GM18519 (cell line): ENCODE measurements at regions not wholly inside any gene's neighbourhood (a gene's known extent, or its start where the extent isn't known, plus 50 kb on each side); places are given as distances from the start of the nearest gene placed in this dataset.
"Not testable (repeated sequence)": the region's sequence is repeated elsewhere in the genome, so short reads cannot be mapped to it uniquely, and the experiment has no call there.

Experiments
- ATAC-seq: cut with Tn5 transposase; IDR thresholded peaks from one replicate; pipeline ENCODE4 v1.9.1; 2021; ENCODE audit warnings: mild to moderate bottlenecking, moderate library complexity; ENCODE audit not compliant: unreplicated experiment, low FRiP score

DNA sequence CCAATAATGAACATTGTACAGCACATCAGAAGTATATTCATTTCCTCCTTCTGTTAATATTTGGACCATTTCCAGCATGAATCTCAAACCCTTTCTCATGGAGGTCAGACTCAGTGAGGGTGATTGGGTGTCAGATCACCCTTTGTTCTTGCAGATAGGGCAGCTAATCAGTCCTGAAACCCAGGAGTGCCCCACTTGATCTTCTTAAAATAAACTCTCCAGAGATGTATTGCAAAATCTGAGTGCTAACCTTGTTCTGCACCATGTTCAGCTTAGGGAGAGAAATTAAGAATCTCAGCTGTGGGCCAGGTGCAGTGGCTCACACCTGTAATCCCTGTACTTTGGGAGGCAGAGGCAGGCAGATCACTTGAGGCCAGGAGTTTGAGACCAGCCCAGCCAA lies 869.4 kb downstream of the TYW1 start:
- ATAC-seq, result no peak

DNA sequence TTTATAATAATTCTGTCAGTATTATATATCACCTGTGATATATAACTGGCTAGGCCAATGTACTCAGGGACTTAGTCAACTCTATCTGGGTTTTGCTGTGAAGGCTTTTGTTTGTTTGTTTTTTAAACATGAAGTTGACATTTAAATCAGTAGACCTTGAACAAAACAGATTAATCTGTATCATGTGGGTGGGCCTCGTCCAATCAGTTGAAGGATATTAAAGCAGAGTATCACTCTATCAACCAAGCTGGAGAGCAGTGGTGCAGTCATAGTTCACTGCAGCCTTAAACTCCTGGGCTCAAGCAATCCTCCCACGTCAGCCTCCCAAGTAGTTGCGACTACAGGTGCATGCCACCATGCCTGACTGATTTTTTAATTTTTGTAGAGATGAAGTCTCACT lies 870.2 kb downstream of the TYW1 start:
- ATAC-seq, result no peak

- no peak for ATAC-seq
Observed at GRCh38 chr7:67870396-67870795, 873.8 kb downstream of the TYW1 start.

GRCh38 chr7:67875558-67875957 lies 878.9 kb downstream of the TYW1 start:
- no peak for ATAC-seq

DNA sequence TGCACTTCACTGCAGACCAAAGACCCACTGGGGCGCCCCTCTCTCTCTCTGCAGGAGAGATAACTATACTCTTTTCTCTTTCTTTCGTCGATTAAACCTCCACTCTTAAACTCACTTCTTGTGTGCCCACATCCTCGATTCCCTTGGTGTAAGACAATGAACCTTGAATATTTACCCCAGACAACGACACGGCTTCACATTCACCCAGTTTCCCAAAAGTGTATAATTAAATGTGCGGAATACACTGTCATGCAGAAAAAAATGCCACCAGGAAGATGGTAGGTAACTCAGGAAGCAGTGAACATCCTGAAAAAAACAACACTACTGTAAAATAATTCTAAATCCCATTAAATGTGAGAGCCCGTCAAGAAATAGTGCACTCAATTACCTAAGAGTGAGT lies 882.2 kb downstream of the TYW1 start:
- no peak for ATAC-seq

DNA sequence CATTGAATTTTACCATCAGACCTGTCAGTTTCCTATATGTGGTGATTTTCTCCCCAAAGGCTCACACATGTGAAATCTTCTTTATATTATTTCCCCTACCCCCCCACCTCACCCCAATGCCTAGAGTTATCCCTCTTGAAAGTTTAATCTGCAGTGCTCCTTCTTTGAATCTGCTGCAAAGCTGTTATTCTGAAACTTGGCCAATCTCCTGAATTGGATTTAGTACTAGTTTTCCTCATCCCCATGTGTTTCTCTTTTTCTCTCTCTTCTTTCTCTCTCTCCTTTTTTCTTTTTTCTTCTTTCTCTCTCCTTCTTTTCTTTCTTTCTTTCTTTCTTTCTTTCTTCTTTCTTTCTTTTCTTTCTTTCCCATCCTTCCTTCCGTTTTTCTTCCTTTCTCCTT lies 886.2 kb downstream of the TYW1 start:
- ATAC-seq, result no peak

GRCh38 chr7:67890316-67890715 lies 893.7 kb downstream of the TYW1 start:
- ATAC-seq, result no peak

DNA sequence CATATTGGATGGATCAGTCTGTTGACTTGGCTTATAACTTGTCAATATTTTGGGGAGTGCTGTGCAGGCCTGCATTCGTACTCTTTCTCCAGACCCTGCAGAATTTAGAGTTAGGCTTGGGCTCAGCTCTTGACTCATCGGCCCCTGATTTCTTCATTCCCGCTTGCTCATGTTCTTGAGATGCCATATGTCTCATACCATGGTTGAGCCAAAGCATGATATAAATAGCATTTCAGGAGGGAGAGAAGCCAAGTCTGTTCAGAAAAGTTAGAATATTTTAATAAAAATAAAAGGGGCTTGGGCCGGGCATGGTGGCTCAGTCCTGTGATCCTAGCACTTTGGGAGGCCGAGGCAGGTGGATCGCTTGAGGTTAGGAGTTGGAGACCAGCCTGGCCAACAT lies 898.1 kb downstream of the TYW1 start:
- ATAC-seq, result no peak

DNA sequence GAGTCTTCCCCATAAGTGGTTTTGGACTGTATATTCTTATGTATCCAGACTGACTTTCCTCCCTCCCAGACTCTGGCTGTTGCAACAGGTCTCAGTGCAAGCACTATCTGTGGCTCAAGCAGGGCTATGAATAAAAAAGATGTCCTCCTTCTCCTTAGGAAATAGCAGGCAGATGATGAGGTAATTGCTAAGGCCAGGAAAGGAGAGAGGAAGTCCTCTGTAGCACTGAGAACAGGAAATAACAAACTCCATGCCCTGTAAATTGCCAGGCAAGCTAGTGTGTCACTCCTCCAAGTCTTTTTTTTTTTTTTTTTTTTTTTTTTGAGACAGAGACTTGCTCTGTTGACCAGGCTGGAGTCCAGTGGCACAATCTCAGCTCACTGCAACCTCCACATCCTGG lies 900.1 kb downstream of the TYW1 start:
- no peak for ATAC-seq

DNA sequence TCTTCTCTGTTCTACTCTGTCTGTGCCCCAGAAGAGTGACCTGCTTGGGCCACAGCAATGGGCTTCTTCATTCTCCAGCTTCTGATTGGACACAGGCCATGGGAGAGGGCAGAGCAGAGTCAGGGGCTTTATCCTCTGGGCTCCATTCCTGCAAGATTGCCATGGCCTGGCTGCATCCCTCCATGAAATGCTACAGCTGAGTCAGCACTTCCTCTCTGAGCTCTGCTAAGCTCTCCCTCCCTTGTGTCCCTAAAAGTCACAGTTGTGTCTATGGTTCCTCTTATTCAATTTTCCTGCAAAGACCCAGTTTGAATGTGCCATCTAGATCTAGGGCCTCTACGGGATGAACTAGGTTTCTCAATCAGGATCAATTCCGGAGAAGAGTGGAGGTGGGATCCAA lies 903.8 kb downstream of the TYW1 start:
- no peak for ATAC-seq

DNA sequence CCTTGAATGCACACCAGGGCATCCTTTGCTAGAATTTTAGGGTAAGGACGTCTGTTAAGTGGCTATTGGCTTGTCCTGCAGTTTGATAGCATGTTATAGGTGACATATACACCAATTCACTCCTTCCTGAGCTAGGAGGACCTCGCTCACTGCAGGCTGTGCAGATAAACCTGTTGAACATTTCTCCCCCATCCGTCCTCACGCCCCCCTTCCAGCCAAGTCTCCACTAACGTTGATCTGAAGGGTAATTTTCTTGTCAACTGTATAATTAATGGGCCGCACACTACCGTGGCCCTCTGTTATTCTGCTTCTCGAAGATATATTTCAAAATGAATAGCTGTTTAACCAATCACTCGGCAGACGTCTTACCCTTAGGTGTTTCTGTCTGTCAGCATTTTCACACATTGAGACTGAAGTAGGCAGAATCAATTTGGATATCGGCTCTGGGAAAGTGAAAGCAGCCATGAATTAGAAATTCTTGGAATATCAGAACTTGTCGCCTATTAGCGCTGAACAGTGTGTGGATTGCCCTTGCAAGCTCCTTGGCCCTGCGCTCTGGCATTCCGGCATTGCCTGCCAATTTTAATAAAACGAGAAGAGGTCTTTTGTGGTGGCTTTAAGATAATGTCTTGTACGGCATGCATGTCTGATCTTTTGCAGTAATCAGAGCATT lies 905.3 kb downstream of the TYW1 start:
- no peak for ATAC-seq

- ATAC-seq, result no peak
Observed at GRCh38 chr7:67907792-67908191, 911.2 kb downstream of the TYW1 start.

DNA sequence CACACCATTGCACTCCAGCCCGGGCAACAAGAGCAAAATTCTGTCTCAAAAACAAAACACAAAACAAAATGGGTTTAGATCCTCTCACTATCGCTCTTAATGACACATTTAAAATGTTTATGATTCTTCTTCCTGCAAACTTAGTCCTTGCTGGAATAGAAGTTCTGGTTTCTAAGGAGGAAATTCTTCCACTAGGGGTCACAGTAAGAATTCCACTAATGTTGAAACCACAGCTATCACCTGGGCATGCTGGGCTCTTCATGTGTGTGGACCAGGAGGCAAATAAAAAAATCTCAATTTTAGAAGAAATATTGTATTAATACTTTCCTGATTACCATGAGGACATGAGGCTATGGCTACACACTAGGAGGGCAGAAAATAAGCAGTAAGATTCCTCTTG lies 915.8 kb downstream of the TYW1 start:
- ATAC-seq, result no peak

DNA sequence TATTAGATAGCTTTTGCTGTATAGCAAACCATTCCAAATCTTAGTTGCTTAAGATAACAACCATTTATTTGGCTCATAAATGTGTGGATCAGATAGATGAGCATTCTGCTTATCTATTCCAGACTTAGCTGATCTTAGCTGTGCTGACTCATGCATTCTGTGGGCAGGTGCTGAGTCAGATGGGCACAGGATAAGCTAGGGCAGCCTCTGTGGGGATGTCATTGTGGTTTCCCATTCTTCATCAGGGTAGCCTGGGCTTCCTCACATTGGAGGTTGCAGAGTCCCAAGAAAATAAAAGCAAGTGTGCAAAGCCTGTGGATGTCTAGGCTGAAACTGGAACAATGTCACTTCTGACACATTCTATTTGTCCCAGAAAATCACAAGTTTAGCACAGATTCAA lies 917.0 kb downstream of the TYW1 start:
- no peak for ATAC-seq

GRCh38 chr7:67916111-67916510 lies 919.5 kb downstream of the TYW1 start:
- ATAC-seq, result not testable (repeated sequence)

DNA sequence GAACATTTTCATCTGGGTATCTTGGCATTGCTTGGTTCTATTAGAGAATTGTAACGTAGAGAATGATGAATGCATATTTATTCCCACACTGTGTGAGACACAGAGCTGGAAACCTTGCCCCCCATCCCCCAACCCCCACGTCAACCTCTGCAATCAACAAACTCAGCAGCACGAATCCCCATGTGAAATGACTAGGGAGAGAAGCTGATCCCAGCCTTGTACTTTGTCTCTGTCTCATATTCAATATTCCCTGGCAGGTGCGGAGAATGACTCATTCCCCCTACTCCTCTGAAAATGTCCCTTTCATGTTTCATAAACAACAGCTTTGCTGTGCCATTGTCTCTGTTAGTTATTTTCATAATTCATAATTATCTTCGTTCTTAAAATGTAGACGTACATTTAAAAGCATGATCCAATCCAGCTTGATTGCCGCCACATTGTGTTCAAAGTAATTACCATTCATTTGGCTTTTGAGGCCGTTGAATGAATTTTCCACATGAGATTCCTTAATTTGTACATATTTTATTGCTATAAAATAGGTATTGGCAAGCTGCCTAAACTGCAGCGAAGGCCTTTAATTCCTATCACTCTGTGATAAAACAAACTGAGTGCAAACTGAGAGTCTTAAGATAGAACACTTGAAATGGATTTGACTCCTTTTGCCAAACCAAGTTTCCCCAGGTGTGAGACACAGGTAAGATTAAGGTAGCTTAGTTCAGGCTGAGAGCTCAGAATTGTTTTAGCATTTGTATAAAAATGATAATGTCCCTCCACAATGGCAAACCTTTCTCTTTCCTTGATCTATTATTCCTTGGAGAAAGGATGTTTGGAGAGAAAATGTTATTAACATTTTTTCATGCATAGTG lies 920.2 kb downstream of the TYW1 start:
- ATAC-seq, result no peak

DNA sequence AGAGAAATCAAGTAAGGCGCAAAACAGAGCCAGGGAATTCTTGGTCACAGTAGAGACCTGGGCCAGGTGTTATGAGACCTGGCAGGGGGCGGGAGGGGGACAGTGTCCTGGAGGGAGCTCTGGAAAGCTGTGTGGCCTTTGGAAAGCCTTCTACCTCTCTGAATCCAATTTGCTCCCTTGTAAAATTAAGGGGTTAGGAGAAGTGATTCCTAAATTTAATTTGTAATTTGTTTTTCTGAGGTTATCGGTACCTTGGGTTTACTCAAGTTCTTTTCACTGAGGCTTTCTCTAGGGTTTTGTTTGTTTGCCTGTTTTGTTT lies 920.8 kb downstream of the TYW1 start:
- ATAC-seq, result no peak

- ATAC-seq, result no peak
Observed at GRCh38 chr7:67918158-67918557, 921.5 kb downstream of the TYW1 start.

GRCh38 chr7:67923286-67923685 lies 926.7 kb downstream of the TYW1 start:
- no peak for ATAC-seq

DNA sequence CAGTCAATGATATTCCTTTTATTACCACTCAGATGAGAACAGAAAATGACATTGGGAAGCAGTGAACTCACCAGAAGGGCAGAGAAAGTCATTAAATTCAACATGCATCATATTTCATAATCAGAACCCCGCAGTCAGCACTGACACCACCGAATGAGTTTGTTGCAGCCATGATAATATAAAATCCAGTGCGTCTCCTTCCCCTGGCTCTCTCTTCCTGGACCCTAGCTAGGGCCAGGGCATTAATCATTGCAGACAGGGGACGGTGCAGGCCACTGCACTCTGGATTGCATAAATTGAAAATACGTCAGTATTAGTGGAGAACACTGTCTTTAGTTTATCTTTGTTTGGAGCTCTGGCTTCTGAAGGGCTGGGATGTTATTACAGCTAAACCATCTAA lies 931.5 kb downstream of the TYW1 start:
- ATAC-seq, result no peak

DNA sequence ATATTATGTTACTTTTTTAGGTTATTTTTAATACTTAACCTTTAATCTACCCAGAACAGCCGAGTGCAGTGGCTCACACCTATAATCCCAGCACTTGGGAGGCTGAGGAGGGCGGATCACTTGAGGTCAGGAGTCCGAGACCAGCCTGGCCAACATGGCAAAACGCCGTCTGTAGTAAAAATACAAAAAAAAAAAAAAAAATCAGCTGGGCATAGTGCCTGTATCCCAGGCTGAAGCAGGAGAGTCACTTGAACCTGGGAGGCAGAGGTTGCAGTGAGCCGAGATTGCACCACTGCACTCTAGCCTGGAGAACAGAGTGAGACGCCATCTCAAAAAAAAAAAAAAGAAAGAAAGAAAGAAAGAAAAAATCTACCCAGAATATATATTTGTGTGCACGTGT lies 939.8 kb downstream of the TYW1 start:
- not testable (repeated sequence) for ATAC-seq

GRCh38 chr7:67940400-67940799 lies 943.8 kb downstream of the TYW1 start:
- no peak for ATAC-seq
